GM23248 (cell line): ENCODE measurements at regions not wholly inside any gene's neighbourhood (a gene's known extent, or its start where the extent isn't known, plus 50 kb on each side); places are given as distances from the start of the nearest gene placed in this dataset.

Experiments
- EZH2 ChIP-seq: fragments of 200-600 bp; sonication (generic); IDR thresholded peaks from 2 replicates; pipeline ENCODE4 v1.6.1; 2018; ENCODE audit warnings: antibody characterized with exemption, mild to moderate bottlenecking; ENCODE audit not compliant: insufficient read depth, poor library complexity, severe bottlenecking
- EZH2phosphoT487 ChIP-seq: fragments of 200-600 bp; sonication (generic); IDR thresholded peaks from 2 replicates; pipeline ENCODE4 v1.6.1; 2018; ENCODE audit warnings: antibody characterized with exemption, moderate library complexity, mild to moderate bottlenecking, low read depth; ENCODE audit not compliant: insufficient read depth

DNA sequence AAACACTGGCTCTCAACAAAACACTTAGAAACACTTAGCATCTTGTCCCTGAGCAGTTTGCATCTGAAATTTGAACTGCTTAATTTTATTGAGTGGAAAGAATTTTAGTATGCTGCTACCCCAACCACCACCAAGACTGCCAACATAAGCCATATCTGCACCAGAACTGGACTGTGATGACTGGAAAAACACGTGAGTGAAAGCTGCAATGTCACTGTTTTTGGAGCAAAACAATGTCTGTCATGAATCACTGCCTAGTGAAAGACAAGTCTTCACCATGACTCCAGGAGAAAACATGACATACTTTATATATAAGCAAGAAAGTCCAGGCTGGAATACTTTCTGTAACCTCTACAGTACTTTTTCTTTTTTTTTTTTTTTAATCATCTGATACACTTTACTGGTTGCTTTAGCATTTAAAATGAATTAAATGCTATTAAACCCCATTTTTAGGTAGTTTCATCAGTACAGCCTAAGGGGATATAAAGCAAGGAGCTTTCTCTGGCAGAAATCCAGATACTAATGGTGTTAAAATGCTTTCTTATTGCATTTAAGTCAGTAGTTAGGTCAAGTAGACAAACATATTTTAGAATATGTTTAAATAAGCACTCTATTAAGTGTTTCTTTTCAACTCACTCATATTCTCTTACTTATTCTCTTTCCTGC is 2129.4 kb upstream of the PIK3C3 start:
- TF ChIP-seq EZH2 (no peak), EZH2phosphoT487 (no peak)
